ENCODE measurements at regions not wholly inside any gene's neighbourhood (a gene's known extent, or its start where the extent isn't known, plus 50 kb on each side); places are given as distances from the start of the nearest gene placed in this dataset.

DNA sequence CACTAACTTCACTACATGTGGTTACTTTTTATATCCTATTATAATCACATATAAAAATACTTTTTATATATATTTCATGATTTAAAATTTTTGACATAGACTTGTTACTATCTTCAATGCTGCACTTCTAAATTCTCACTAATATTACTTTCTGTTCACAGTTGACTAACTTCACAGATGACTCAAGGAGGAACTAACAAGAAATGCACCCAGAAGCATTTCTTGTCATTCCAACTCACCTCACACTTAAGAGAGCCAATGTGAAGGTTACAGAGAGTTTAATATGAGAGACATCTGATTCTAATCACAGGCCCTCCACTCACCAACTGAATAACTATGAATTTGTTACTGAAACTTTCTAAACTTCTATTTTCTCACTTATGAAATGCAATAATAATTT is 399.8 kb upstream of the SLC8A1 start:
- H3K4ac ChIP-seq (ENCODE audit: low read length), result no peak overlapping the region
- no peak overlapping the region for H2BK120ac ChIP-seq (ENCODE audit: low read depth, low read length)
- no peak overlapping the region for H2BK15ac ChIP-seq (ENCODE audit: low read length)
- H3K36me3 ChIP-seq (replicated peaks in 1 of 2; ENCODE audit: control insufficient read depth in 2 of 2, insufficient read depth in 2 of 2, low read length in 2 of 2), result no peaks in the 10 kb centered on the region
- H2BK5ac ChIP-seq (ENCODE audit: low read length), result no peak overlapping the region
- DNase-seq (ENCODE audit: low spot score), result no peak
- no peaks in the 10 kb centered on the region for H3K27me3 ChIP-seq (ENCODE audit: control insufficient read depth in 3 of 3, insufficient read depth in 3 of 3, low read depth in 1 of 3, low read length in 3 of 3)
- H3K23ac ChIP-seq (ENCODE audit: low read depth, low read length, poor library complexity), result no peak overlapping the region
- H3K9ac ChIP-seq (ENCODE audit: low read depth, low read length, poor library complexity), result no peak overlapping the region
- H2AFZ ChIP-seq (ENCODE audit: low read length), result no peak overlapping the region
- no peak overlapping the region for H3K4me2 ChIP-seq (ENCODE audit: insufficient read depth, low read length, poor library complexity, severe bottlenecking)
- no peaks in the 10 kb centered on the region for H3K4me1 ChIP-seq (ENCODE audit: control insufficient read depth in 2 of 2, insufficient read depth in 1 of 2, low read depth in 1 of 2, low read length in 2 of 2)
- no peak overlapping the region for H4K91ac ChIP-seq (ENCODE audit: low read depth, low read length, poor library complexity)
- no peak overlapping the region for H3K4me3 ChIP-seq (ENCODE audit: low read length in 2 of 2)
- H3K14ac ChIP-seq (ENCODE audit: low read length), result no peak overlapping the region
- H4K8ac ChIP-seq (ENCODE audit: low read depth, low read length), result no peak overlapping the region
- H2BK12ac ChIP-seq (ENCODE audit: low read length), result no peak overlapping the region
- no peak overlapping the region for H2AK5ac ChIP-seq (ENCODE audit: low read depth, low read length)
- no peaks in the 10 kb centered on the region for H3K9me3 ChIP-seq (replicated peaks in 1 of 2; ENCODE audit: control insufficient read depth in 2 of 2, insufficient read depth in 1 of 2, low read depth in 1 of 2, low read length in 2 of 2)
- no peaks in the 10 kb centered on the region for H3K79me1 ChIP-seq (ENCODE audit: low read depth, low read length)
- H3K27ac ChIP-seq (replicated peaks; ENCODE audit: low read length), result no peak overlapping the region
- no peak overlapping the region for H3K18ac ChIP-seq (ENCODE audit: low read length)

DNA sequence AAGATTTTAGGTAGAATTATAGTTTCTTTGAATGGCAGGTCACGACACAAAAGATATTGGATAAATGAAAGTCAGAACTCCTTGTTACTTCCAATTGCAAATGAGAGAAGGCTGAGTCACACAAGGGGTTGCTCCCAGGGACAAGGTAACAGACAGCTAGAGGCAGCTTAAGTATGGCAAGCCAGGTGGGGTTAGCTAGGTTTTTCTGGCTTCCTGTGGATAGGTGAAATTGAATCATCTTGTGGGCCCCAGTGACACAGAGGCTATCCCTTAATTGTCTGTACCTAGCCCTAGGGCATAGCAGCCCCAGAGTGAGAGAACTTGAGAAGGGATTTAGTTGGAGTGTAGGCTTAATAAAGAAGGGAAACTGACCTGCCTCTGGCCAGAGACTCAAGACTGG is 407.7 kb upstream of the SLC8A1 start:
- WGBS, 2 donors (ENCODE audit: extremely low coverage in 2 of 2, insufficient read length in 2 of 2, insufficient replicate concordance in 1 of 2), result no CpG with 5 or more reads among the region's 1 CpG

DNA sequence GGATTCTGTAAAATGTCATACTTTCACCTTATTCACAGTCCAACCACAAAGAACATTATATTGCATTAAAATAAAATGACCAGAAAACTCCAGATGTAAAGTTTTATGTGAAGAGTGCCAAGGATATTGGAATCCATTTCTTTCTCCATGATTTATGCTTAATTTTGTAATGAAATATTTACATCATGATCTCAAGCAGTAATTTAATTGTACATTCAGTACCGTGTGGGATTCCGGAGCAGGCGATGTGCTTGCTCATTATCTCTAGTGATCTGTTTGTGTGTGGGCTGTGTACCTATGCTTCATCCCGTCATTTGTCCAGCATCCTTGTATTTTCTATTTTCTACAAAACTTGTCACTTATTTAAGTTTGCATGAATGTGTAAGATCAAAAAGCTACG is 415.9 kb upstream of the SLC8A1 start:
- no CpG with 5 or more reads among the region's 5 CpGs for WGBS, 2 donors (ENCODE audit: extremely low coverage in 2 of 2, insufficient read length in 2 of 2, insufficient replicate concordance in 1 of 2)
- no peak overlapping the region for H2BK15ac ChIP-seq (ENCODE audit: low read length)

More for the DNA sequence above, 407.7 kb upstream of the SLC8A1 start:
- Histone ChIP-seq H2BK5ac (ENCODE audit: low read length) (no peak overlapping the region), H3K4me2 (ENCODE audit: insufficient read depth, low read length, poor library complexity, severe bottlenecking) (no peak overlapping the region), H3K79me1 (ENCODE audit: low read depth, low read length) (no peaks in the 10 kb centered on the region), H2BK120ac (ENCODE audit: low read depth, low read length) (no peak overlapping the region), H2AK5ac (ENCODE audit: low read depth, low read length) (no peak overlapping the region), H2BK15ac (ENCODE audit: low read length) (no peak overlapping the region), H2BK12ac (ENCODE audit: low read length) (no peak overlapping the region), H3K27ac (replicated peaks; ENCODE audit: low read length) (no peak overlapping the region), H3K27me3 (ENCODE audit: control insufficient read depth in 3 of 3, insufficient read depth in 3 of 3, low read depth in 1 of 3, low read length in 3 of 3) (no peaks in the 10 kb centered on the region), H4K8ac (ENCODE audit: low read depth, low read length) (no peak overlapping the region), H3K4me1 (ENCODE audit: control insufficient read depth in 2 of 2, insufficient read depth in 1 of 2, low read depth in 1 of 2, low read length in 2 of 2) (no peaks in the 10 kb centered on the region), H3K18ac (ENCODE audit: low read length) (no peak overlapping the region), H3K9ac (ENCODE audit: low read depth, low read length, poor library complexity) (no peak overlapping the region), H3K36me3 (replicated peaks in 1 of 2; ENCODE audit: control insufficient read depth in 2 of 2, insufficient read depth in 2 of 2, low read length in 2 of 2) (no peaks in the 10 kb centered on the region), H3K23ac (ENCODE audit: low read depth, low read length, poor library complexity) (no peak overlapping the region), H3K9me3 (replicated peaks in 1 of 2; ENCODE audit: control insufficient read depth in 2 of 2, insufficient read depth in 1 of 2, low read depth in 1 of 2, low read length in 2 of 2) (no peaks in the 10 kb centered on the region), H2AFZ (ENCODE audit: low read length) (no peak overlapping the region), H3K4ac (ENCODE audit: low read length) (no peak overlapping the region), H3K14ac (ENCODE audit: low read length) (no peak overlapping the region), H4K91ac (ENCODE audit: low read depth, low read length, poor library complexity) (no peak overlapping the region), H3K4me3 (ENCODE audit: low read length in 2 of 2) (no peak overlapping the region)
- no peak for DNase-seq (ENCODE audit: low spot score)

DNA sequence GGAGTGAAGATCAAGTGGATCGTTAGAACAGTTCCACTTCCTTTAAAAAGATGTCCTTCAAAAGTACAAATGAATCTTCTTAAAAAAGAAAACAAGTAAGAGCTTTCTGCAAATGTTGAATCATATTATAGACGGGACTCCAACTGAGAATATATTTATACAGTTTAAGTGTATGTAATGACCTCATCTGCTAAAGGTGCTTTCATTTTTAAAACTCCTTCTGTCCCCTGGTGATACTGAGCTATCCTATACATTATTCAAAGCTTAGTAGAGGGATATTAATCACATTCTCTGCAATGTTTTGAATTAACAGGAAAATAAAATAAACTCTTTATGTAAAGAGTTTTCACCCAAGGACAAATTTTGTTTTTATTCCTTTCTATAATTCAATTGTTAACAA is 420.7 kb upstream of the SLC8A1 start:
- Histone ChIP-seq H3K27ac (replicated peaks; ENCODE audit: low read length) (no peak overlapping the region), H2BK15ac (ENCODE audit: low read length) (no peak overlapping the region), H2AFZ (ENCODE audit: low read length) (no peak overlapping the region), H3K14ac (ENCODE audit: low read length) (no peak overlapping the region), H3K36me3 (replicated peaks in 1 of 2; ENCODE audit: control insufficient read depth in 2 of 2, insufficient read depth in 2 of 2, low read length in 2 of 2) (no peaks in the 10 kb centered on the region), H3K9ac (ENCODE audit: low read depth, low read length, poor library complexity) (no peak overlapping the region), H3K4me1 (ENCODE audit: control insufficient read depth in 2 of 2, insufficient read depth in 1 of 2, low read depth in 1 of 2, low read length in 2 of 2) (no peaks in the 10 kb centered on the region), H3K4me2 (ENCODE audit: insufficient read depth, low read length, poor library complexity, severe bottlenecking) (no peak overlapping the region), H3K9me3 (replicated peaks in 1 of 2; ENCODE audit: control insufficient read depth in 2 of 2, insufficient read depth in 1 of 2, low read depth in 1 of 2, low read length in 2 of 2) (no peaks in the 10 kb centered on the region), H3K4me3 (ENCODE audit: low read length in 2 of 2) (no peak overlapping the region), H3K79me1 (ENCODE audit: low read depth, low read length) (no peaks in the 10 kb centered on the region), H3K18ac (ENCODE audit: low read length) (no peak overlapping the region), H3K4ac (ENCODE audit: low read length) (no peak overlapping the region), H2BK5ac (ENCODE audit: low read length) (no peak overlapping the region), H2BK12ac (ENCODE audit: low read length) (no peak overlapping the region), H2BK120ac (ENCODE audit: low read depth, low read length) (no peak overlapping the region), H2AK5ac (ENCODE audit: low read depth, low read length) (no peak overlapping the region), H4K8ac (ENCODE audit: low read depth, low read length) (no peak overlapping the region), H3K27me3 (ENCODE audit: control insufficient read depth in 3 of 3, insufficient read depth in 3 of 3, low read depth in 1 of 3, low read length in 3 of 3) (no peaks in the 10 kb centered on the region), H4K91ac (ENCODE audit: low read depth, low read length, poor library complexity) (no peak overlapping the region), H3K23ac (ENCODE audit: low read depth, low read length, poor library complexity) (no peak overlapping the region)
- WGBS, 2 donors (ENCODE audit: extremely low coverage in 2 of 2, insufficient read length in 2 of 2, insufficient replicate concordance in 1 of 2), result no CpG with 5 or more reads among the region's 2 CpGs
- no peak for DNase-seq (ENCODE audit: low spot score)

More for the DNA sequence above, 415.9 kb upstream of the SLC8A1 start:
- no peak overlapping the region for H2AFZ ChIP-seq (ENCODE audit: low read length)
- H3K23ac ChIP-seq (ENCODE audit: low read depth, low read length, poor library complexity), result no peak overlapping the region
- H4K91ac ChIP-seq (ENCODE audit: low read depth, low read length, poor library complexity), result no peak overlapping the region
- H3K4me1 ChIP-seq (ENCODE audit: control insufficient read depth in 2 of 2, insufficient read depth in 1 of 2, low read depth in 1 of 2, low read length in 2 of 2), result no peaks in the 10 kb centered on the region
- DNase-seq (ENCODE audit: low spot score), result no peak
- no peaks in the 10 kb centered on the region for H3K36me3 ChIP-seq (replicated peaks in 1 of 2; ENCODE audit: control insufficient read depth in 2 of 2, insufficient read depth in 2 of 2, low read length in 2 of 2)
- H3K14ac ChIP-seq (ENCODE audit: low read length), result no peak overlapping the region
- H3K9me3 ChIP-seq (replicated peaks in 1 of 2; ENCODE audit: control insufficient read depth in 2 of 2, insufficient read depth in 1 of 2, low read depth in 1 of 2, low read length in 2 of 2), result no peaks in the 10 kb centered on the region
- H3K79me1 ChIP-seq (ENCODE audit: low read depth, low read length), result no peaks in the 10 kb centered on the region
- no peak overlapping the region for H3K18ac ChIP-seq (ENCODE audit: low read length)
- H3K27me3 ChIP-seq (ENCODE audit: control insufficient read depth in 3 of 3, insufficient read depth in 3 of 3, low read depth in 1 of 3, low read length in 3 of 3), result no peaks in the 10 kb centered on the region
- no peak overlapping the region for H2BK5ac ChIP-seq (ENCODE audit: low read length)
- no peak overlapping the region for H2AK5ac ChIP-seq (ENCODE audit: low read depth, low read length)
- H3K4me3 ChIP-seq (ENCODE audit: low read length in 2 of 2), result no peak overlapping the region
- no peak overlapping the region for H3K4me2 ChIP-seq (ENCODE audit: insufficient read depth, low read length, poor library complexity, severe bottlenecking)
- no peak overlapping the region for H2BK12ac ChIP-seq (ENCODE audit: low read length)
- H4K8ac ChIP-seq (ENCODE audit: low read depth, low read length), result no peak overlapping the region
- no peak overlapping the region for H3K4ac ChIP-seq (ENCODE audit: low read length)
- H3K9ac ChIP-seq (ENCODE audit: low read depth, low read length, poor library complexity), result no peak overlapping the region
- H2BK120ac ChIP-seq (ENCODE audit: low read depth, low read length), result no peak overlapping the region
- H3K27ac ChIP-seq (replicated peaks; ENCODE audit: low read length), result no peak overlapping the region
